NCI-H2029 treated with DMSO at 0.1 percent for 48 hours (cell line): ENCODE measurements at regions not wholly inside any gene's neighbourhood (a gene's known extent, or its start where the extent isn't known, plus 50 kb on each side); places are given as distances from the start of the nearest gene placed in this dataset.

Experiments
- DNase-seq: peaks from one replicate; lab custom pipeline; 2025; lab: John Stamatoyannopoulos, UW

DNA sequence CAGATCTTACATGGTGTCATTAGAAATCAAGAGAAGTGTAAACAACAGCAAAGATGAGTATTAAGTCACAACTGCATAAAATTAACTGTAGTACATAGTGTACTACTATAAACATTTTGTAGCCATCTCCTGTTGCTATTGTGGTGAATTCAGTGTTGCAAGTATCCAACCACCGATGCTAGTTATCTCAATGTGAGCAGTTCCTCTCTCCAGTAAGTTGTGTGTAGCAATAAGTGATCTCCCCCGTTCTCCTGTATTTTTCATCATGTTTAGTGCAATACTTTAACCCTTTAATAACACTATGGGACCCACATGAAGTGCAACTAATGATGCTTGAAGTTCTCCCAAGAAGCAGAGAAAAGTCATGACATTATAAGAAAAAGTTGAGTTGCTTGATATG, 264.7 kb upstream of the KCNH8 start:
- DNase-seq, result no peak

DNA sequence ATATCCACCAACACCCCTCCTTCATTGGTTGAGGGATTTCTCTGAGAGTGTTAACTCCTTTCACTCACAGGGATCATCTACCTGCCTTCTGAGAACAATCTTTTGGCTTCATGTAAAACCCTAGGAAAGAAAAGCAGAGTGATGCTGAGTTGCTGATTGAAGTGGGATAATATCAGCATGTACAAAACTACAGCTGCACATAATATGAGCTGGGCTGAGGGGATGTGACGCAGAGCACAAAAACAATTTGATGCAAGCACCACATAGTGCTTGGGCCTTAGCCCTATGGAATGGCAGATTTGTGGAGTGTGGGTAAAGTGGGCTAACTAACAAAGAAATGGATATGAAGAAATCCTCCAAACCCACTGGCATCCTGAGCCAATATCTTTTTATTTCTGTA, 267.6 kb upstream of the KCNH8 start:
- no peak for DNase-seq

DNA sequence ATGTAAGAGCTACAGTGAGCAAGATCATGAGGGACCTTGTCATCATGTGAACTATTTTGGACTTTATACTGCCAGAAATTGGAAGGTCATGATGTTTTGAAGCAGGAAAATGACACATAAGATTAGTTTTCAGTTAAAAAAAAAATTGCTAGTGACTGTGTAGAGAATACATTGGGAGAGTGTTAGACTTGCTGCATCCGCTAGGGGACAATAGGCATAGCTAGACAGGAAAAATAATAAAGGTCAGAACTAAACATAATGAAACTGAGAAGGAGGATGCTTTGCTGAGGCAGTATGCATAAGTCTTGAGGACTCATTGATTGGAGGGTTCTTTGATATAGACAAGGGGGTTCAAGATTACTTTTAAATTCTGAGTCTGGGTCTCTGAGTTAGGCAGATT, 275.8 kb upstream of the KCNH8 start:
- no peak for DNase-seq

DNA sequence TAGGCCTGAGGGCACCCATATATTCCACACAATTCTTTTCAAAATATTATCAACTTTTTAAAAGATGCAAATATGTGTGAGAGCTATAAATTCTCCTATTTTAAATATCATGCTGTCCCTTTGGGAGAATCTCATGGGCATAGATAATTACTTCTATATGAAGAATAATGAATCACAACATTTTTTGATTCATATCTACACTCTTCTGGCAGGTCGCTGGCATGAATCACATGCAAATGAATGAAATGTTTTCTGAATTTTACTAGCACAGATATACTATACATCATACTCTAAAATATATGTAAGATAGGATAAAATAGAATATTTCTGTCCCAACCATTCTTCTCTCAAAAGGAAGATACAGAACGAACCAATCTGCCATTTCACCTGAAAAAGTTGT, 277.7 kb upstream of the KCNH8 start:
- no peak for DNase-seq

DNA sequence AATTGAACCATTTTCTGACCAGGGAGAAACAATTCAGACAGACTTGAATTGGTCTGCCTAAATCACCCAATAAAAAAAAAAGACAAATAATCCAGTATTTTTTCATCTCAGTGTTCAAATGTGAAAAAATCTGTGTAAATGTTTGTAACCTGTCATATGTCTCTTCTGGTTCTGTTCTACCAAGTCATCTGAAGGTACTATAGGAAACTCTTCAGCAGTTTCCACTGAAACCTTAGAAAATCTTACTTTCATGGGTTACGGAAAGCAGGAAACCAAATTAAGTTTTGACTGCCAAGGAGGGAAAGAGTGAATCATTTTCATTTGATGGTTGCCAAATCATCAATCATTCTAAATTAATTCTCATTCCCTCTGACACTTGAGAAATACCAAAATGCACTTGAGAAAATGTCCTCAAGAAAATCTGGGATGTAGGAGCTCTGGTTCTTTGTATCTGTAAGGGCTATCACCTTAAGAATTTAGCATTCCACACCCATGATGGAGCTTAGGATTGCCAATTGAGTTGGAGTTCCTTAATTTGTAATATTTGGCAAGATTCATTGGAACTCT, 278.2 kb upstream of the KCNH8 start:
- no peak for DNase-seq

DNA sequence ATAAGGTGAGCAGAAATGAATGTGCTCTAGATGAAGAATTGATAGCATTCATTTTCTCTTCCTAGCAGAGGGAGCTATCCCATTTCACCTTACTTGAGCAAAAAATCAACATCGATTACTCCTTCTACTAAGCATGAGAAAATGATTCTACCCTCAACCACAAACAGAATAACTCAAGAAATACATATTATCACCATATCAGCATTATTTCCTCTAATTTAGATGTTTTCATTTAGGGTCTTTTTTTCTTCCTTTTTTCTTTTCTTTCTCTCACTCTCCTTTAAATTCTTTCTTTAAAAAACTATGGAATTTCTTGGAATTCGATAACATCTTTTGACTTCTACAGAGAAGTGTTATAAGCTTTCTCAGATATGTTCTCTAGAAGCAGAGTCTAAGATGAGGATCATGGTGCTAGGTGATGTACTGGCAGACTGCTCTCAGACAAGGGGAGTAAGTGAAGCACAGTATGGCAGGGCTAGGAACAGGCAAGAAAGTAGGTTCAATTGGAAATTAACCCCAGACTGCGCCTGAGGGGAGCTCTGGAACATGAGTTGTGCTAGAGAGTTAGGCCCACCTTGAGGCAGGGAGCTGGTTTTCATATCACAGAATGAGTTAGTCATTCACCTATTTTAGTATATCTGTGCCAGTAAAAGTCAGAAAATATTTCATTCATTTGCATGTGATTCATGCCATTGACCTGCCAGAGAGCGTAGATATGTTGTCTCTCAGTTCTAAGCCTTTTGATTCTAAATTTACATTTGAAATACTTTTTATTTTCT, 279.2 kb upstream of the KCNH8 start:
- no peak for DNase-seq

DNA sequence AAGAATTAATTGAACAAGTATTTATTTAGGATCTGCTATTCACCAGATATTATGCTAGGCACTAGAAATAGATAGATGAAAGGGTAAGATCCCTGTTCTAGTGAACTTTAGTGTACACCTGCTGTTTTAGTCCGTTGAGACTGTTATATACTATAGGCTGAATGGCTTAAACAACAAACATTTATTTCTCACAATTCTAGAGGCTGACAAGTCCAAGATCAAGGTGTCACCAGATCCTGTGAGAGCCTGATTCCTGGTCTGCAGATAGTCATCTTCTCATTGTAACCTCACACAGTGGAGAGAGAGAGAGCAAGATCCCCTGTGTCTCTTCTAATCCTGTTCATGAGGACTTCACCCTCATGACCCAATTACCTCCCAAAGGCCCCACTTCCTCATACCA, 281.4 kb upstream of the KCNH8 start:
- DNase-seq, result no peak

DNA sequence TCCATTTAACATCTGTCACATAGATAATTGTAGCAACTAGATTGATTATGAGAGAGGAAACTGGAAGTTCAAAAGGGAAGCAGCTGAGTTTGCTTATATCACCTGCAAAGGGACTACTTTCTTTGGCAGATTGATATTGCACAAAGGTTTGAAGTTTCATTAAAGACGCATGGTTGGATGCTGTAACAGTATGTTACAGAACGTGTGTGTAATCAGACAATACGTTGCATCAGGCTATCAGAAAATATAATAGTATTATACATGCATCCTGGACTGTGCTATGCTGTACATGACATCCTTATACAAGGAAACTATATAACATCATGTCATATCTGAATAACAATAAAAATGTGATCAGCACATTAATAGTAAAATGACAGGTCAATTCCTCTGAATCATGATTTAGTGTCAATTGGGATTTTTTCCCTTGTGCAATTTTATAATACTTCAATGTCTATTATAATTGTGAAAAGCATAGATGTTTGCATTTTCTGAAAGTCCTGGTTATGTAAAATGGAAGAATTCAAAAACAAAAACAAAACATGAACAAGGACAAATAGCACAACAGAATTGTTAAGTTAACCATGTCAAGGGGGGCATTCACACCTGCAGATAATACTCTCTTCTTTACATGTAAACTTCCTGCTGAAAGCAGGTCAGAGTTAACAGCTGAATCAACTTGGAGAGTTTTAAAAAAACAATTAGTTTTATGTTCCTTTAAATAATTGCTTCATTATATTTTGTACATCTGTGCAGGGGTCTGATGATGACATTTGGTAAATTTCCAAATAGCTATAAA, 283.2 kb upstream of the KCNH8 start:
- no peak for DNase-seq

DNA sequence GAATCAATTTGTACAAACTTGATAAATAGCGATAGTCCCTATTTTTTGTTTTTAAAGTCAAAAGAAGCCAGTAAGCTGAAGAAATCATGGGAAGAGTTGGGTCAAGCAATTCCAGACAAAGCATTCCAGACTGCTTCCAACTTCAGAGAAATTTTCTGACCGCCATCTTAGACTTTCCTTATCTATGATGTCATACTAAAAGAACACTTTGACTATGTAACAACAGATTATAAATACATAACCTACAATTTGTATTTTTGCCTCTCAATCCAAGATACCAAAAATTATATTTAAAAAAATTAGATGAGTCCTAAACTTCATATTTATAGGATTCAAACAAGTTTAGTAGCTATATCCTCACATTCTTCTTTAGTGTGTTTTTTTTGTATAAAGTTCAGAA, 286.2 kb upstream of the KCNH8 start:
- DNase-seq, result no peak

DNA sequence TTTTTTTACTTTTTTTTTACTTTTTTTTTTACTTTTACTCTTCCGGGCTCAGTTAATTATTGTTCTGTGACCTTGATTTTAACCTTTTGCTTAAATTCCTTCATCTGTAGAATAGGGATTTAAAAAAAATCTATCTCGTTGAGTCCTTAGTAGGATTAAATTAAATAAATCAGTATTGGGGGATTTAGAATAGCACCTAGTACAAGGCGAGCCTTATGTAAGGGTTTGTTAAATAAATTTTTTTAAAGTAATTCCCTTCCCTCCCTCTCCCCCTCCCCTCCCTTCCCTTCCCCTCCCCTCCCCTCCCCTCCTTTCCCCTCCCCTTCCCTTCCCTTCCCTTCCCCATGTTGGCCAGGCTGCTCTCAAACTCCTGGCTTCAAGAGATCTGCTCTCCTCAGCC, 287.2 kb upstream of the KCNH8 start:
- DNase-seq, result no peak

DNA sequence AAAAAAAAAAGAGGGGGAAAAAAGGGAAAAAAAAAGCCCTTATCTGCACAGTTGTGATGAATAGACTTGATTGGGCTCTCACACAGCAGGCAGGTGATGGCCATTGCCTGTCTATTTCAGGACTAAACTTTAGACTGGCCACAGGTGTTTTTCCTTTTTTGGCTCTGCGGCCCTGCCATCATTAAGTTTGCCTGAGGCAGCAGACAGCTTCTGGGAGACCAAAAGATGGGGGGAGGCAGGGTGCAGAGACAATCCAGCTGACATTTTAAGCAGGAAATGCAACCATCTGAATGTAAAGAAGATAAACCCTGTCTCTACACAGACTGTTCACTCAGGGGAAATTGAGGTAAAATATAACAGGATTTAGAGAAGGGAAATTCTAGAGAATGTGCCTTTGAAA, 295.0 kb upstream of the KCNH8 start:
- no peak for DNase-seq

DNA sequence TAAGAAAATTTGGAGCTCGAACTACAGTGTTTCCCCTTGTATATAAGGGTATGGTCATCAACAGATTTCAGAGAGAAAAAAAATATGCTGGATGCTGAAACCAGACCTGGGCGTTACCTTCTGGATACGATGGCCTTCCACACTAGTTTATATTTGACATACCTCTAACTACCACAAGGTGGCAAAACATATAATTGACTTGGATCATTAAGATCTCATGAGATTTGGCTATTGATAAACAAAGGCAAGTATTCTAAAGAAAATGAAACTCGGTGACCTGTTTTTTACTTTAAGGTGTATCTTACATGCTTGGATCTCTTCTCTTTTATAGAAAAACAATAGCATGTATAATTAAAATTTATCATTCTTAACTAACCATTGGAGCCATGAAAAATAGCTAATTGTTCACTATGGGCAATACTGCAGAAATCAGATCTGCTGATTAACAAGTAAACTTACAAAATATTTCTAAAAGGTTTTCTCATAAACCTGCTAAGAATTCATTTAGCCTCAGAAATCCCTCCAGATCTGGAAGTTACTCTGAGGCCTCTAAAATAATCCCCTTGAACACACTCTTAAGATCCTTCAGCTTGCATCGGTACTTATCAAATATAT, 300.6 kb upstream of the KCNH8 start:
- no peak for DNase-seq

DNA sequence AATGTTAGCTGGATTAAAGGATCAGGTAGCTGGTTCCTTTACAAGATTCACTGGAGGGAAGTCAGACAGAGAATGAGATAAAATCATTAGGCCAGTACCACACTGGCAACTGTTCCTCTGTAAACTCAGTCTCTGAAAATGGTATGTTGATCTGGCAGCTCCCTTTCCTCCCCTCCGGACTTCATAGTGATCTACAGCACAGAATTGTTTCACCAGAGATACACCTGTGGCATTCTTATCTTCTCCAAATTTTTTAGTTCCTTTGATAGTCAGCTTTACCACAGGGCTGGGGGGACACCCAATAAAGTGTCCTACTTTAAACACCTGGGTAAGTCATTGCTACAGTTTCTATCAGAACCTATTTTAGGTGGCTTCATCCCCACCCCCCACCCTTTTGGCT, 304.3 kb upstream of the KCNH8 start:
- no peak for DNase-seq

DNA sequence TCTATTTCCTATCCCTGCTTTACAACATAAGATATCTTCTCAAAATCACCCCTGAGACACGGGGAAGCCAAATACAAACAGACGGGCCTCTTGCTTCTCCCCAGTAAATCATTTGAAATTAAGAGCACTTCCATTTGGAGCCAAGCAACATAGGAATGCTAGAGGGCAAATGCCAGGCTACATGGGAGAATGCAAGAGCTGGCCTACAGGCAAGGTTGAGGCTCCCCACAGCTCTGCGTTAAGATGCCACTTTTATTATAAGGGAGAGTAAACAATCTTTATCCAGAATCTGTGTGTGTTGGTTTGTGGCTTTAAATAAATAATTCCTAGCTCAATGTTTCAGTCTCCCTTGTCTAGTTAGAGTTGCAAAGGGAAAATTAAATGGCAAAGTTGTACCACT, 305.1 kb upstream of the KCNH8 start:
- no peak for DNase-seq

DNA sequence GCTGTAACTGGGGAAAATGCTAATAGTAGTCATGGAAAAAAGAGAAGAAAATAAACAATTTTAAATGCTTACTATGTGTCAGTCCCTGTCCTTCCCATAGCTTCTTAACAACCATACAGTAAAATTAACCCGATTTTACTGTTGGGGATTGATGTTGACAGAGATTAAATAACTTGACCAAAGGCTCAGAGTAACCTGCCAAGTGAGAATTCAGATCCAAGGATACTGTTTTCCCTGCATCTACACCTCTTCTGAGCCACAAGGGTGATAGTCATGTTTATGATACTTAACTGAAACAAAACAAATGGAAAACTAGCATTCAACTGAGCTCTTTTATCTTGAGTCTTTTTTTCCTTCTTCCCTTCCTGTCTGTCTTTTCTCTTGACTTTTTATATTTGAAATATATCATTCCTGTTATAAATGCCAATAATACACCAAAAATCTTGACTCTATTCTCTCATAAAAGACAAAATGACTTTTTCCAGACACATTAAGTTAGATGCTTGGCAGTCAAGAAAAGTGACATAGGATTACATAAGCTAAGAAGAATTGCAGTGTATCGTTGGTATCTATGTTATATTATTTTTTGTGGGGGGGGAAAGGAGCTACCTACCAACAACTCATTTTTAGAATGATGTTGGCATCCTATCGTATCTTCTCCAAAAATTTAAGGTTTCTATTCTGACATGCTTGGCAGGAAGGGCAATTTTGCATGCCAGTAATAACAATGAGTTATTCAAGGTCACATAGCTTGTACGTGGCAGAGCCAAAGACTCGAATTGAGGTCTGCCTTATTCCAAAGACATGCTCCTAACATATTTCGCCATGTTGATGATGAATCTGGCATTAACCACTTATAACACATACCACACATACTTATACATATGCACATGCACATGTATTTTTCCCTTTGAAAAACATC, 306.6 kb upstream of the KCNH8 start:
- no peak for DNase-seq

DNA sequence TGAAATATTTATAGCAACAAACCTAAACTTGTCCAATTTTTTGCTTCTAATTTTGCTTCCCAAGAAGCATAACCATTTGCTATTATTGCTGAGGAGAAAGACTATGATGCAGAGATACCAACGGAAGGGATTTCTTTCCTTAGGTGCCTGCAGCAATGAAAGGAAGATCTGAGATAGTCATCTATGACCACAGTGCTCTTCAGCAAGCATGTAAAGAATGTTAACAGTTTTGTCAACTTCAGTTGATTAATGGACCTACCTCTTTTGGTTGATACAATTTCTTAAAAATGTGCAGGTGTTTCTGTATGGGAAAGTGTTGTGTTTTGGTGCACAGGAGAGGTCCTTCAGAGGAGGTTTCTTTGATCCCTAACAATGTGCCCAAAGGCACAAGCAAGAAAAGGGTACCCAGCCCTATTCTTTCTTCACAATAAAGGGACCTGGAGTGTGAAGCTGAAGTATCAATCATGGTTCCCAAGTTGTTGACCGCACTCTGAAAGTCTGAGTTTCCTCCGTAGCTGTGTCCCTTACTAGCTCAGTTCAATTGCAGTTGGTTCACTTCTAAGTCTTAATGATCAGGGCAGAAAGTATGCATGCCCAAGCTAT, 307.7 kb upstream of the KCNH8 start:
- DNase-seq, result no peak

DNA sequence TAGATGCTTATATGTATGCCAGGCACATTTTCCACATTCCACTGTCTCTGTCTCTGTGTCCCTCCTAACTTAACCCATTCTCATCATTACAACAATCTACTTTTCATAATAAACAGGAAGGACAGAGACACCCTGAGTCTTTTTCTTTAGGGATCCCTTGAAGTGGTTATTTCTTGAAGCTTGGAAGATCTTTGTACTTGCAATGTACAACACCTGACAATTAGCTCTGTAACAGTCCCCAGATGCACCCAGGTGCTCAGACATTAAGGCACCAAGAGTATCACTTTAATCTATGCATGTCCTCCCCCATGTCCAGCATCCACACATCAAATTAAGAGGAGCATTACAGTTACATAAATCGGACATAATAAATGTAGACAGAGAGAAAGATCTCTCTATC, 309.6 kb upstream of the KCNH8 start:
- no peak for DNase-seq

DNA sequence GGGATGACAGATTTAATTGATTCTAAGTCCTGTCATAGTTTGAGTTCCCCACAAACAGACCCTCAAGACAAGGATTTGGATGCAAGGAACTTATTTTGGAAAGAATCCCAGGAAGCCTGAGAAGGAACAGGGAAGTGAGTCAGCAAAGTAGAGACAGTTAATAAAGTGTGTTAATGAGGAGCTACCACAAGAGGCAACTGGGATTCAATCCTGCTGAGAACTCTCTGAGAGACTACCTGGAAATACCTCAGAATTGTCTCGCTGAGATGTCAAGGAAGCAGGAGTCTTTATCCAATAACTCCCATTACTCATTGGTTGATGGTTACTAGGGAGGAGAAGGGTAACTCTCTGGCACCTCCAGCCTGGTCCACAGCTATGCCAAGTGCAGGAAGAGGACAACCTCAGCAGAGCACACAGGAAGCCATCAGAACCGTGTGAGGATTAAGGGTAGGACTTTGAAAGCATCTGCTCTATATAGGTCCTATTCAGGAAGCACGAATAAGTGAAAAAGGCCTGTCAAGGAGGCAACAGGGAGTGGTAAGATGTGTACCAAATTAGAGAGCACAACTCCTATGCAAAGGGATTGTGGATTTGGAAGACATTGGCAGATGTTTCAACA, 311.1 kb upstream of the KCNH8 start:
- DNase-seq, result no peak

DNA sequence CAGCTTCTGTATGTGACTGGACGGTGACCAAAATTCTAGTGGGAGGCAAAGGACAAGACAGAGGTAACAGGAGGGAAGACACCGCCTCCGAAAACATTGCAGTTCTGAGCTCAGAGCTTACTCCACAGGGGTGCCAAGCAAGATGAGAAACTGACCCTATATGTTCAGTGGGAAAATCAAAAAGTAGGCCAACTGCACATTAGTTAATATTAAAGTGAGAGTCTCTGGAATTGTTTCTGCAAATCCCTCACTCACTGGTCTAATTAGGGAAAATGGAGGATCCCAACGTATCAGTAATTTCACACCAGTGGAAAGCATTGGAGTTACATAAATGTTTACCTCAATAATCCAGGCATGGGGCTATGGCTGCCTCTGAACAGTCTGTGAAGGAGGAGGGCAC, 313.3 kb upstream of the KCNH8 start:
- DNase-seq, result no peak

DNA sequence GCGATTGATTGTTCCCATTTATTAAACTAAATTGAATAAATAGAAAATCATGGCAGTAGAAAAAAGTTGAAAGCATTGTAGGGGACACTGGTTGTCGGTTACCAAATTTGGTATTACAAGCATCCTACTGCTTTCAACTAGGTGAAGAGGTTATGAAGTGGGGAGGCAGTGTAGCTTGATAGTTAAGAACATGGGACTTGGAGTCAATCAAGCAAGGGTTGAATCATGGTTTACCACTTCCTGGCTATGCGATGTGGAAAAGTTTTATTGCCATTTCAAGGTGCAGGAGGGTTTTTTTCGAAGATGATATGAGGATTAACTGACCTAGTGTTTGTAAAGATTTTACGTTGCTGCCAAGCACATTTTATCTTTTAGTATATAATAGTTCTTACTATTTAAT, 318.2 kb upstream of the KCNH8 start:
- DNase-seq, result no peak

DNA sequence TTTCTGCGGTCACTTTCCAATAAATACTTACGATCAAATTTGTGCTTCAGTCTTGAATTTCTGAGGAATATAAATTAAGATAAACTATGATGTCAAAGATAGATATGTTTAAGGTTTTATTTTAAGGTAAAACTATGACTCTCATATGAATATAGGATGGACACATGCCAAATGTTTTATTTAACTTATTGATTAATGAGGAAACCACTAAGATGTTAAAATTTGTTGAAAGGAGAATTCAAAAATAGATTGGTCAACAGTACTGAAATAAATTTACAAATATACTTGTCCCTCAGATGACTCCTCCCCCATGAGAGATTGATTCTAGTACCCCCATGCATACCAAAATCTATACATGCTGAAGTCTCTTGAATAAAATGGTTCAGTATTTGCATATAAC, 319.7 kb upstream of the KCNH8 start:
- no peak for DNase-seq
